HG02642 (cell line): ENCODE measurements at regions not wholly inside any gene's neighbourhood (a gene's known extent, or its start where the extent isn't known, plus 50 kb on each side); places are given as distances from the start of the nearest gene placed in this dataset.

Source experiments
- ATAC-seq: cut with Tn5 transposase; IDR thresholded peaks from one replicate; pipeline ENCODE4 v1.9.1; 2021; ENCODE audit warnings: mild to moderate bottlenecking; ENCODE audit not compliant: unreplicated experiment, poor library complexity

DNA sequence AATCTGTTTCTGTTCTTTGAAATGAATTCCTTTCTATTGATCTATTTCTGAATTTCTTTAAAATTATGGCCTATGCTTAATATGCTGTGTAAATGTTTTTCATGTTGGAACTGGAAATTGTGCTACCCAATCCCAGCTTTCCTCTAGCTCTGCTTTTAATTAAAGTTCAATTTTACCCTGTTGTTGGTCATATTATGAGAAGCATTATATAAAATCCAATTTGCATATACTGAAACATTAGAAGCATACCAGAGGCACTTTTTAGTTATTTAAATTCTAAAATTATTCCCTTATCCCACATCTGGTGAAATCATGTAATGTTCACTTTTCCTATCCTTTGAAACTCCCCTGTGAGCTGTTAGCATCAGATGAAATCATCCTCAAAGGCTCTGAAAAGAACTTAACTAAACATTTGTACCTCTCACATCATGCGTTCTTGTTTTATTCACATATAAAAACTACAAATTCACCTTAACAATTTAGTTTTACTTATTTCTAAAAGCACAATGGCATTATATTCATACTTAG, 160.6 kb upstream of the COL21A1 start:
- no peak for ATAC-seq

DNA sequence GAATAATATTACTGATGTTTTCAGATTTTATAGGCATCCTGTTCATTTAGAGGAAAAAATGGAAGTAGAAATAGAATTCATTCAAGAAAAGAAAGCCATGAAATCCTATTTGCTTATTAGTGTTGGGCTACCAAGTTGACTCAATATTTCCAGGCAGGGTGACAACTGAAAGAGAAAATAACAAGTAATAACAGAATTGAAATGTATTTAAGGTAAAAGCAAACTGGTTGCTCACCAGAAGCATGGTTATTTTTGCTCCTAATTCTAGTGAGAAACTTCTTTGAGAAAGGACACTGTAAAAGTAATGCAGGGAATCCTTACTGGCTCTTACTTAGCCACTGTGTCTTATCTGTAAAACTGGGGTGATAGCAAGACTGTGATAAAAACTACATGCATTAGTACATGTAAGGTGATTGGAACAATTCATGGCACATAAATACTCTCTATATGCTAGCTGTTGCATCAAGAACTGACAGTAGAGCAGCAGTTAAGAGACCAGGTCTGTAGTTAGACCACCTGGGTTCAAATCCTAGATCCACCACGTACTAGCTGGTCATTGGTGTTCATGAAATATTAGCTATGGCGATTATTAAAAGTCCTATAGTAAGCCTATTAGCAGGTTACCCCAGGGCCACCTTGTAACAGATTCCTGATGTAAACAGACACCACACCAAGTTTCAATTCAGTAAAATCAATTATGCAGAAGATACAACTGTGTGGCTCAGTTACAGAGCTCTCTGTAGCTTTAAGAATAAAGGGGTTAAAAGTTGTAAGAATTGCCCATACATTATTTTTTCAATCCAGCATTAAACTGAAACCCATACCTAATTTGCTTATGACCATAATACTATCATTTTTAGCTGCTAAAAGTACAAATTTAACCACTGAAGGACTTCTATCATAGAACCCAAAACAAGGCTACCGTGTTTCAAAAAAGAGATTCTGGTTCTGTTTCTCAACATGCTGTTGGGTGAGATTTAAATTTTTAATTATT, 159.2 kb upstream of the COL21A1 start:
- ATAC-seq: peak; percentile 69

DNA sequence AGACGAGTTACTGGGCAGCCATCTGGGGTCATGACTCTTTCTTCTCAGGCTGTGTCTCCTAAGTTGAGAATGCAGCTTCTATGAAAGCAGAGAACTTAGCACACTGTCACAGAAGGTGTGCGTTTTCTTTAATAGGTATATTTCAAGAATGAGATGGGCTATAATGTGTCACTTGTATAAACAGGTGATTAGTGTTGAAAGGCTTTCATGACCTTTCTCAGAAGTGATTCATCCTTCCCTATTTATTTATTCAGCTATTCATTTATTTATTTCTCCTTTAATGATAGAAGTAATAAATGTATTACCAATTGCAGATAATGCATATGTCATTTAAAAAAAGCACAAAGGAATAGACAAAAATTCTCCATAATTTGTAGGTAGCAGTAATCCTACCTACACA, 157.2 kb upstream of the COL21A1 start:
- no peak for ATAC-seq

DNA sequence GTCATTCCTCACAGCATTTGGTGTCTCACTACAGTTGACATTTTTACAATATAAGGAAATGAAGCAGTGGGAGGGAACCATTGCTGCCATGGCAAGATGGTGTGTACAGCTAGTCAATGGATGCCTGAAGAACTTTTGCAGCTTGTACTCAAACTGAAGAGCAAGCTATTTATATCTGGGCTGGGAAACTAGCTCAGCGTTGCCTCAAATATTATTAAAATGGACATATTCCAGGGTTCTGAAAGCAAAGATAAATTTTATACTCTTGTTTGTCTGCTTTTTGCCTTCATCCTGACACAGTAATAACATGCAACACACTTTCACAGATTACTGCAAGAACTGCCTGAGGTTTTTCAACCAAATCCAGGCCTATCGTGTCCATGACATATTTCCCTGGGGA, 156.4 kb upstream of the COL21A1 start:
- no peak for ATAC-seq

DNA sequence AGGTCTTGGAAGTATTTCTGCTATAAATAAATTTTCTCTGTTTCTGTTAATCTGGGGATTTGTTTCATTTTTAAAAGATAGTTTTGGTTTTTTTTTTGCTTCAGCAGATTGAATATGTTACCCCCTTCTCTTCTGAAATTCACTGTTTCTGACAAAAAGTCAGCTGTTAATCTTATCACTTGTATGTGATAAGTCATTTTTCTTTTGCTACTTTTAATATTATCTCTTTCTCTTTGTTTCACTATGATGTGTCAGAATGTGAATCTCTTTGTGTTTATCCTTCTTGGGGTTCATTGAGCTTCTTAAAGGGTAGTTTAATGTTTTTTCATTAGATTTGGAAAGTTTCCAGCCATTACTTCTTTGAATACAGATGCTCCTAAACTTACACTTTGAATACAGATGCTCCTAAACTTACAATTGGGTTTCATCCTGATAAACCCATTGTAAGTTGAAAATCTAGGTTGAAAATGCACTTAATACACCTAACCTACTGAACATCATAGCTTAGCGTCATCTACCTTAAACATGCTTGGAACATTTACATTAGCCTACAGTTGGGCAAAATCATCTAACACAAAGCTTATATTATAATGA, 154.2 kb upstream of the COL21A1 start:
- no peak for ATAC-seq

DNA sequence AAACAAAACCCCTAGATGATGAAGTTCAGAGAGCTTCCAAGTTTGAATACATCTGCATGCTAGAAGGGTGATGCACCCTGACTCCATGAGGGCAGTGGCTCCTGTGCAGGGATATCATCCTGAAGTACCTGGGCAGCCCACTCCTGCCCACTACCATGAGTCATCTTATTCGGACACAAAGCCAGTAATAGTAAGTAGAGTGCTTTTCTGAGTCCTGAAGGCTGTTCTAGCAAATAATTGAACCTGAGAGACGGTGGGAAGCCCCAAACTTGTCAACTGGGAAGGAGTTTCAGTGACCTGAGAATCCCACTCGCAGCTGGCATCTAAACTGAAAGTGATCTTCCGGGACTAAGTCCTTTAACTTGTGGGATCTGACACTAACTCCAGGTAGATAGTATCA, 152.9 kb upstream of the COL21A1 start:
- no peak for ATAC-seq

DNA sequence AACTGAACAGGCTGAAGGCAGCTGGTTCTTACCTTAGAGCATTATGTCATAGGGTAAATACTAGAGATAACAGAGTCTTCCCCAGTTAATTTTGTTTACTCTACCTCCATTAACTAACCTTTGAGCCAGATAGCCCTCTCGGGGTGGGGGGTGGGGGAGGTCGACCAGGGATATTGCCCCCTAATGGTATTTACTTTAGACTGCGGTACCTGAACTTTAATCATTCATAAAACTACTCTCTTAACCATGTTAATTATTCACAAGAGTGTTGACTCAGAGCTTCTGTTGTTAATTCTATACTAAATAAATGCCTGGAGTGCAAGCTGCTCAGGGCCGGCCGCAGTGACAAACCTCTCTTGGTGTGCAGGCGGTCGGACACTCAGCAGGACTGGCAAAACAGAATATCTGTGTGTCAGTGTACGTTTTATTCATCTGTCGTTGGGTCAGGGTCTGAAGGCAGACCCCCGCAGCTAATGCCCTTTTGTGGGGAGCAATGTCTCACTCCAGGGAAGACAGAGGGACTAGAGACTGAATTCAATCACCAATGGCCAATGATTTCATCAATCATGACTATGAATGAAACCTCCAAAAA, 152.4 kb upstream of the COL21A1 start:
- no peak for ATAC-seq

DNA sequence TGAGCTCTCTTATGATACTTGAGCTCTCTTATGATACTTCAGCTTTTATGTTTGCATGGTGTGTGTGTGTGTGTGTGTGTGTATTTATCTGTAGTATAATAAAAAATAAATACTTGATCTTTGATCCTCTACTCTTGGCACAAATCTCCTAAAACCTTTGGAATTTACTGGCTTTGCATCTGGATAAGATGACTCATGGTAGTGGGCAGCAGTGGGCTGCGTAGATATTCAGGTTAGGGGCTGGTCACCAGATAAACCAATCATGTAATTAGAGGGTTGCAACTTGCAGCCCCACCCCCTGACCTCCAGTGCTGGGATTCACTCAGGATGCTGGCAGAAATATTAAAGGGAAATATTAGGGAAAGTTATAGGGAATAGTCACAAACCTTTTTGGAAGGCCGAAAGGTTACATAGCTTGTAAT, 151.9 kb upstream of the COL21A1 start:
- ATAC-seq: no peak

DNA sequence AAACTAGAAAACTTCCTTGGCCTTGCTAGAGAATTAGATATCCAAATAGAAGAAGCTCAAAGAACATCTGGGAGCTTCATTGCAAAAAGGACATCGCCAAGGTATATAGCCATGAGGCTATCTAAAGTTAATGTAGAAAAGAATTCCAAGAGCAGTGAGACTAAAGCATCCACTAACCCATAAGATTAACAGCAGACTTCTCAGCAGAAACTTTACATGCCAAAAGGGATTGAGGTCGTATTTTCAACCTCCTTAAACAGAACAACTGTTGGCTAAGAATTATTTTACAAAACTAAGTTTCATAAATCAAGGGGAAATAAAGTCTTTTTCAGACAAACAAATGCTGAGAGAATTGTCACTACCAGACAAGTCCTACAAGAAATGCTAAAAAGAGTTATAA, 149.1 kb upstream of the COL21A1 start:
- no peak for ATAC-seq

DNA sequence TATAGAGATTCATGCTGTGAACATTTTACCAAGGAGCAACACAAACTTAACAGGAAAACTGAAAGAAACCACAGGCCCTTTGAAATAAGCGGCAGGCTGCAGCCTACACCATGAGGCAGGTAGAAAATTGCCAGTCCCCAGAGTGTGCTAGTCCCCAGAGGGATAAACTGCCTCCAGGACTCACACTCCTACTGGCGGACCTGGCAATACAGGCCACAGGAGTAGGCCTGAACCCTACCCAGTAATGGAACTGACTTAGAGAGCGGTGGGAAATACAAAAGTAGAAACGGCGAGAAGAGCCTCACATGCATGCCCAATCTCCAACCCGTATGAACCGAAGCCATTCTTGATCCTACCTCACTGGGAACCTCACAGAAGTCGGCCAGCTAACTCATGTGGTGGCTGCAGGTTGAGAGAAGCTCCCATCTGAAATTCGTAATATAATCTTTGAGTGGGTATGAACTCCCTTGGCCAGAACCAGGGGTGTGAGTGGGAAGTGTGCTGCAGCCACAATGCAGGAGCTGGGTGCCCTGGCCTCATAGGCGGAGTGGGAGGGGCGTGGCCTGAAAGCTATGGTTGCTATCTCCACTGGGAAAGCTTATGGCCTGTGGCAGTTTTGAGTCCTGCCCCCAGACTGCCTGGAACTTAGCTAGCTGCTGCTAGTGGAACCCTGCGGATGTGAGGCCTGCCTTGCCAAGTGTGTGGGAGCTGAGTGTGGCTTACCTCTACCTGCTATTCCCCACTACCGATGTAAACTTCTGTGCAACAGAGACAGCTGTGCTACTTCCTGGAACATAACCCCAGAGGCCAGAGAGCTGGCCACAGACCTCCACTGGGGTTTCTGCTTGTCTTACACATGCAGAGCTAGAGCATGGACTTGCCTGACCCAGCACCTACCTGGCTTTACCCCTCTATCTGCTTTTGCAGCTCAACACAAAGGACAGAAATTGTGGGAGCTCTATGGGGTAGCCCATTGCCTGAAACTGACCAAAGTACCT, 146.5 kb upstream of the COL21A1 start:
- no peak for ATAC-seq

DNA sequence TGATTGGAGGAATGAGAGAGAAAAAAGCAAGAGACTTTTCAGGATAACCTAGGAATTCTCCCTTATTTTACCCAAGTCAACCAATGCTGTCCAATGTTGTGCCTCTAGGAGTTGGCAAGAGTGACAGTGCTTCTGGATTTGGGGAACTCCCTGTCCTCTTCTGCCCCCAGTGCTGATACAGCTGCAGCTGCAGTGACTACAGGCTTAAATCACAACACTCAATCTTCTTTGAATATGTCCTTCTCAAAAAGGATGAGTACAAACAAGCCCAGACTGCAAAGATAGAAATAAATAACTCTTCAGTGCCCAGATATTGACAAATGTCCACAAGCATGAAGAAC, 141.0 kb upstream of the COL21A1 start:
- ATAC-seq: no peak

DNA sequence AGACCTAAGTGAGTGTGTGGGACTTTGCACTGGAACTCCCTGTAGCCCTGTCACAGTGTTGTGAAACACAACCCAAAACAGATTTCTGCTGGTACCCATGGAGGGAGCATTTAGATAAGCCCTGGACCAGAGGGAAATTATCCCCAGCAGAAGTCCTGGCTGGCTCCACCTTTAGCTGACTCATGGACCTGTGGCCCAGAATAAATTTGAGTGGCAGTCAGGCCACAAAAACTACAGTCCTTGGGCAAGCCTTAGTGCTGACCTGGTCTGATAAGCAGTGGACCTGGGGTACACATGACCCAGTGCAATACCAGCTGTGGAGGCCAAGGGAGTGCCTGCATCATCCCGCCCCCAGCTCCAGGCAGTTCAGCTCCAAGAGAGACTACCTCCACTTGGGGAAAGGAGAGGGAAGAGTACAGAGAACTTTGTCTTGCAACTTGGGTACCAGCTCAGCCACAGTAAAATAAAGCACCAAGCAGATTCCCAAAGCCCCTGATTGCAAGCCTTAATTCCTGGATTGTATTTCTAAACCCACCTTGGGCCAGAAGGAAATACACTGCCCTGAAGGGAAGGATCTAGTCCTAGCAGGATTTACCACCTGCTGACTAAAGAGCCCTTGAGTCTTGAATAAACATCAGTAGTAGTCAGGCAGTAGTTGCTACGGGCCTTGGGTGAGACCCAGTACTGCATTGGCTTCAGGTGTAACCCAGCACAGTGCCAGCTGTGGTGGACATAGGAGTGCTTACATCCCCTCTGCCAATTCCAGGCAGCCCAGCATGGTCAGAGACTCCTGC, 140.4 kb upstream of the COL21A1 start:
- no peak for ATAC-seq

DNA sequence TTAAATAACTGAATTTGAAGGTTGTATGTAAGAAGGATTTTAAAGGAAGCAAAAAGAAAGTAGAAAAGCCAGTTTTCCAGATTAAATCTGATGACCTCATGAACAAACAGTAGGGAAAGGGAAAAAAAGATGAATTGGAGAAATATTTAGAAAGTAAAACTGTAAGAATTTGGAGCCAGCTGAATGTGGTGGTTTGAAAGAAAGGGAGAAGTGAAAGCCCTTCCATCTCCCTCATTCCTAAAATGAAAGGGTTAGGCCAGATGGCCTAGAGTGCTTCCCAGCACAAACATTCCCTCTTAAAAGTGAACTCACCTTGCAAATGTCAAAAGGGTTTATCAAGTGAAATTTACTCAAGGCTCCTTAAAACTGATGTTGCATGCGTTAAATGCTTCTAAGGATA, 139.3 kb upstream of the COL21A1 start:
- ATAC-seq: no peak

DNA sequence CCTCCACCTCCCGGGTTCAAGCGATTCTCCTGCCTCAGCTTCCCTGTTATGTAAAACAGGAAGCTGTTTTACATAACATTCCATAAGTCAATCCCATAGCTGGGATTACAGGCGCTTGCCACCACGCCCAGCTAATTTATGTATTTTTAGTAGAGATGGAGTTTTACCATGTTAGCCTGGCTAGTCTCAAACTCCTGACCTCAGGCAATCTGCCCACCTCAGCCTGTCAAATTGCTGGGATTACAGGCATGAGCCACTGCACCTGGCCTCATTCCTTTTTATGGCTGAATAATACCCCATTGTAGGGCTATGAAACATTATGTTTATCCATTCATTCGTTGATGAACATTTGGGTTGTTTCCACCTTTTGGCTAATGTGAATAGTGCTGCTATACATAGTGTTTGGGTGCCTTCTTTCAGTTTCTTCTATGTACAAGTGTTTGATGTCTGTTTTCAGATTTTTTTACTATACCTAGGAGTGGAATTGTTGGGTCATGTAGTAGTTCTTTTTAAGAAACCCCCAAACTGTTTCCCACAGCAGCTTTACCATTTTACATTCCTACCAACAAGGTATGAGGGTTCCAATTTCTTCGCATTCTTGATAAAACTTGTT, 138.7 kb upstream of the COL21A1 start:
- ATAC-seq: no peak

DNA sequence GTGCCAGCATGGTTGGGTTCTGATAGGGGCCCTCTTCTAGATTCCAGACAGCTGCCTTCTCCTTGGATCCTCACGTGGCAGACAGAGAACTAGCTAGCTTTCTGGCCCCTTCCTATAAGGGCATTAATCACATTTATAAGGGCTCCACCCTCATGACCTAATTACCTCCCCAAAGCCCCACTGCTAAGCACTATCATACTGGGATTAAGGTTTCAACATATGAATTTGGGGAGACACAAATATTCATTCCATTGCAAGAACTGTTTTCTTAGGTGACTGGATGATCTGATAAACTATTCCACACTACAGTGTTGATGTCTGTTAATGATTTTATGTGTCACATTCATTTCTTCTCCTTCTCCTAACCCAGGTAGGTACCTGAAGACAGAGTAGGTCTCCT, 135.8 kb upstream of the COL21A1 start:
- no peak for ATAC-seq

DNA sequence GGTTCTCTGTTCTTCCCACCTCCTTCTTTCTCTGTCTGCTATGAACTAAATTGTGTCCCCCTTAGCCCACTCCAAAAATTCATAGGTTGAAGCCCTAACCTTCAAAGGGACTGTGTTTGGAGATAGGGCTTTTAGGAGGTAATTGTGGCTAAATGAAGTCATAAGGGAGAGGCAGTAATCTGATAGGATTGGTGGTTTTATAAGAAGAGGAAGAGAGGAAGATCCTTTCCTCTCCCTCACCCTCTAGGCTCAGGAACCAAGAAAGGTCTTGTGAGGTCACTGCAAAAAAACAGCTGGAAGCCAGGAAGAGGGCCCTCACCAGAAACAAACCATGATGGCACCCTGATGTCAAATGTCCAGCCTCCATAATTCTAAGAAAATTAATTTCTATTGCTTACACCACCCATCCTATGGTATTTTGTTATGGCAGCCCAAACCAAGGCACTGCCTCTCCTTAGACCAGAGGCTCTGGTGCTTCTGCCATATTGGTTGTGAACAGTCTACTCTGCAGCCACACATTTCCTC, 135.1 kb upstream of the COL21A1 start:
- ATAC-seq: no peak

DNA sequence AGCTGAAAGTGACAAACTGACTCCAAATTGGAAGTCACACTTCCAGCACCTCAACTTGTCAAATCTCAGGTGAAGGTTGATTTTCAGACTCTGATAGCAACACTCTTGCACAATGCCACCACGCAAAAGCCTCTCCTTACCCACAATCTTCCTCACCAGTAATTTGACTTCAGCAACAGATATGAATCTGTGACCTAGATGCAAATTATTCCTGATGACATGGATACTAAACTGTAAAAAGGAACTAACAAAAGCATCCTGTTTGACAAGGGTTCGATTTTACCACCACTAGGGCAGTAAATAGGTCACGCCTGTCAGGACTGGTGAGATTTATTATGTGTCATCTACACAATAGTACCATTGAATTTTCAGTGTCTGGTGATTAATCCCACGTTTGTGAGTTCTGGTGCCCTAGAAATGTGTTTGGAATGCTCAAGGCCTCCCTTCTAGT, 134.4 kb upstream of the COL21A1 start:
- no peak for ATAC-seq

DNA sequence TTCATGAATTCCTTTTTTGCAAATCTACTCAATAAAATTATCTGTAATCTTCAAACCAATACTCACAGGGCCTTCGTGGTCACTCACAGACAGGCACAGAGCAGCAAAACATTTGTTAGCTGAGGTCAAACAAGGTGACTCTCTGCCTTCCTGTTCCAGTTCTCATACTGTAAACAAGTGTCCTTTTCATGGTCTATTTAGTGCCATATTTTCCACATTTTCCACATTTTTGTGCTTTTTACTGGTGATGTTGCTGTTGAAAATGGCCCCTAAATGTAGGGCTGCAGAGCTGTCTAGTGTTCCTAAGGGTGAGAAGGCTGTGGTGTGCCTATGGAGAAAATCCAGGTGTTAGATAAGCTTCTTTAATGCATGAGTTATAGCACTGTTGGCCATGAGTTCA, 133.1 kb upstream of the COL21A1 start:
- ATAC-seq: no peak
